GM13976 (cell line): ENCODE measurements at regions not wholly inside any gene's neighbourhood (a gene's known extent, or its start where the extent isn't known, plus 50 kb on each side); places are given as distances from the start of the nearest gene placed in this dataset.
"Not testable (repeated sequence)": the region's sequence is repeated elsewhere in the genome, so short reads cannot be mapped to it uniquely, and the experiment has no call there.

ENCODE experiments used
- DNase-seq: peaks from one replicate; pipeline ENCODE4 v3.0.0; 2012; ENCODE audit warnings: low spot score
- in situ Hi-C: fragments of 300-500 bp; cut with MboI; formaldehyde crosslinking; loops from one replicate; pipeline ENCODE4 v1.12.0; 2022; ENCODE audit warnings: low sequenced_read_pairs, mixed read lengths, inconsistent platforms; ENCODE audit not compliant: unreplicated experiment
- TF ChIP-seq, protein P1 (sequence below): IDR thresholded peaks from 2 replicates; pipeline ENCODE4 v1.5.1; 2012; ENCODE audit warnings: borderline replicate concordance, mild to moderate bottlenecking; ENCODE audit not compliant: insufficient read depth; ENCODE audit errors: extremely low read depth, missing control alignments, control extremely low read depth

DNA sequence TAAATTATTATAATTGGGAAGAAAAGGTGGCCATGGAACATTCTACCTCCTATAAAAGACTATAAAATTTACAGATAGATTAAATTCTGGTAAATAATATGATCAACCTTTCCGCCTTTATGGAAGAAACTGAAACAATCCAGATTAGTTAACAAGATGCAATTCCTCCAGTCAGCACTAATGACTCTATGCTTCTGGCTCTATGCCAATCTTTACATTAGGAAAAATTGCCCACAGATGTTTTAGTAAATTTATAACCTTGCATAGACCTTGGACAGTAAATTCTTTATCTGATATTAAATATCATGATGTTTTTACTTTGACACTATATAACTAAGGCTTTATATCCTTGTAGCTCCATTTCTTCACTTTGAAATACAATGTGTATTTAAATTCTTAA is 2302.5 kb downstream of the ARAP2 start:
- in situ Hi-C loops = loop anchor here (25.0 kb wide), 1 partner anchor 95 kb away; no protein-coding TSS in a partner anchor
- DNase-seq = no peak
- TF ChIP-seq, protein P1, sequence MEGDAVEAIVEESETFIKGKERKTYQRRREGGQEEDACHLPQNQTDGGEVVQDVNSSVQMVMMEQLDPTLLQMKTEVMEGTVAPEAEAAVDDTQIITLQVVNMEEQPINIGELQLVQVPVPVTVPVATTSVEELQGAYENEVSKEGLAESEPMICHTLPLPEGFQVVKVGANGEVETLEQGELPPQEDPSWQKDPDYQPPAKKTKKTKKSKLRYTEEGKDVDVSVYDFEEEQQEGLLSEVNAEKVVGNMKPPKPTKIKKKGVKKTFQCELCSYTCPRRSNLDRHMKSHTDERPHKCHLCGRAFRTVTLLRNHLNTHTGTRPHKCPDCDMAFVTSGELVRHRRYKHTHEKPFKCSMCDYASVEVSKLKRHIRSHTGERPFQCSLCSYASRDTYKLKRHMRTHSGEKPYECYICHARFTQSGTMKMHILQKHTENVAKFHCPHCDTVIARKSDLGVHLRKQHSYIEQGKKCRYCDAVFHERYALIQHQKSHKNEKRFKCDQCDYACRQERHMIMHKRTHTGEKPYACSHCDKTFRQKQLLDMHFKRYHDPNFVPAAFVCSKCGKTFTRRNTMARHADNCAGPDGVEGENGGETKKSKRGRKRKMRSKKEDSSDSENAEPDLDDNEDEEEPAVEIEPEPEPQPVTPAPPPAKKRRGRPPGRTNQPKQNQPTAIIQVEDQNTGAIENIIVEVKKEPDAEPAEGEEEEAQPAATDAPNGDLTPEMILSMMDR = no peak

DNA sequence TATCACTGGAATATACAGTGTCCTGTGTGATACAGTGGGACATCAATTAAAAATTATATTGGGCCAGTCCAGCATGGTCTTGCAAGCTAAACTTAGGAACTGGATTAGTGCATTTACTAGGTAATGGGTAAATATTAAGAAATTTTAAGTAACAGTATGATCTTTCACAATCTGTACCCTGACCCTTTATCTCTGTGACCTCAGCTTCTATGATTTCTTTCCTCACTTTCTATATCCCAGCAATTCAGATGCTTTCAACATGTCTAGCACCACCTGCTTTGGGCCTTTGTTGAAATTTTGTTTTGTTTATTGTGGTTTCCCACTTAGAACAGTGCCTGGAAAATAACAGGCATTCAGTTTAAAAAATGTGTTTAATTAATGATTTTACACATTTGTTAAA is 2295.4 kb downstream of the ARAP2 start:
- no peak for DNase-seq
- TF ChIP-seq, protein P1 = no peak
- in situ Hi-C loops = loop anchor here (25.0 kb wide), 1 partner anchor 88 kb away; no protein-coding TSS in a partner anchor

DNA sequence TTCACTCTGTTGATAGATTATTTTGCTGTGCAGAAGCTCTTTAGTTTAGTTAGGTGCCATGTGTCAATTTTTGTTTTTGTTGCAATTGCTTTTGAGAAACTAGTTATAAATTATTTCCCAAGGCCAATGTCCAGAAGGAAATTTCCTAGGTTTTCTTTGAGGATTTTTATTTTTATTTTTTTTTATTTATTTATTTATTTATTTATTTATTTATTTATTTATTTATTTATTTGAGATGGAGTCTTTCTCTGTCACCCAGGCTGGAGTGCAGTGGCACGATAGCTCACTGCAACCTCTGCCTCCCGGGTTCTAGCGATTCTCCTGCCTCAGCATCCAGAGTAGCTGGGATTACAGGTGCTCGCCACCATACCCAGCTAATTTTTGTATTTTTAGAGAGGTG is 2290.5 kb downstream of the ARAP2 start:
- DNase-seq, in situ Hi-C loops: not testable (repeated sequence)

DNA sequence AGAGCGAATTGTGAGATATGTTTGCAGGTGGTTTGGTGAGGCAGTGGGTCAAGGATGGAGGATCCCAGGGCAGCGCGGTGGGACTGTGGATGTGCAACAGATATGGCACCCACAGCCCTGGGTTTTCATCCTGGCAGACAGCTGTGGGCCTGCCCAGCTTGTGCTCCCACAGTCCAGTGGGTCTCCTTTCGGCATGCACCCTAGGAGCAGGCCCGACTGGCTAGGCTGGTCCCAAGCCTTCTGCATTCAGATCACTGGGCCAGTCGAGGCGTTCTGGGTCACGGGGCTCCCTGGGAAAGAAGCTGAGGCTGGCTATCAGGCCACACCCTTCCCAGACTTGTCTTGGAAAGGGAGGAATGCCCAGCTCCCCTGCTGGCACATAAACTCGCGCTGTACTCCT is 2289.6 kb downstream of the ARAP2 start:
- in situ Hi-C loops = no loop called here
- TF ChIP-seq, protein P1 = no peak
- DNase-seq = no peak

DNA sequence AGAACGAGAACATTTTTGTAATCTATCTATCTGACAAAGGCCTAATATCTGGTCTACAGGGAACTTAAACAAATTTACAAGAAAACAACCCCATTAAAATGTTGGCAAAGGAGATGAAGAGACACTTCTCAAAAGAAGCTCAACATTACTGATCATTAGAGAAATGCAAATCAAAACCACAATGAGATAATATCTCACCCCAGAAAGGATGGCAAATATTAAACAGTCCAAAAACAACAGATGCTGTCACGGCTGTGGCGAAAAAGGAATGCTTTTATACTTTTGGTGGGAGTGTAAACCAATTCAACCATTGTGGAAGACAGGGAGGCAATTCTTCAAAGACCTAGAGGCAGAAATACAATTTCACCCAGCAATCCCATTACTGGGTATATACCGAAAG is 2284.8 kb downstream of the ARAP2 start:
- in situ Hi-C loops = no loop called here
- DNase-seq = no peak
- TF ChIP-seq, protein P1 = no peak

DNA sequence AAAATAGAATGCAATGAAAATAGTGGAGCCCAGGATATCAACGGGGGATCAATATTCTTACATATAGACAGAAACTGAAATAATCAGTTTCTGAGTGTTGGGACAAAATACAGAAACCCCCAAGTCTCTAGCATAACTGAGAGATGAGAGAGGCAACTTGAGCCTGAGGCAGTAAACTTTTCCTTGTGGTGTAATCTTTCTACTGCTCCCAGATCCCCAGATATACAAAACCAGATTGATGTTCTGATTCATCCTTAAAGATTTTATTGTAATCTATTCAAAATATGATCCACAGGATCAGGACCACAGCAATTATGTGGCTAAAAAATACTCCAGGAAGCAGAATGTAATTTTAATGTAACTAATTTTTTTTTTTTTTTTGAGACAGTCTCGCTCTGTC is 2282.6 kb downstream of the ARAP2 start:
- in situ Hi-C loops = no loop called here
- DNase-seq = no peak
- TF ChIP-seq, protein P1 = no peak

DNA sequence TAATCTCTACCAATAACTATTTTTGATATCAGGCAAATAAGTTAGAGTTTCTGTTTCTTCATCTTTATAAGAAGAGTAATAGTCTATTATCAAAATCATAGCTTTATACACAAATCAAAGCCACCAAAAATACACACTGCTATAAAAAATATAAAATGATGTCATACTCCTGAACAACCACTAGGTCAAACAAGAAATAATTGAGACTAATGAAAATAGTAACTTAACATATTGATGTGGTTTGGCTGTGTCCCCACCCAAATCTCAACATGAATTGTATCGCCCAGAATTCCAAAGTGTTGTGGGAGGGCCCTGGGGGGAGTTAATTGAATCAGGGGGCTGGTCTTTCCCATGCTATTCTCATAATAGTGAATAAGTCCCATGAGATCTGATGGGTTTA is 2277.5 kb downstream of the ARAP2 start:
- TF ChIP-seq, protein P1 = no peak
- in situ Hi-C loops = no loop called here
- DNase-seq = no peak
